H1 (cell line): ENCODE measurements at regions not wholly inside any gene's neighbourhood (a gene's known extent, or its start where the extent isn't known, plus 50 kb on each side); places are given as distances from the start of the nearest gene placed in this dataset.

Source experiments
- CHD7 ChIP-seq: fragments of 300-600 bp; sonication (generic); IDR thresholded peaks from 2 replicates; pipeline ENCODE4 v1.7.1; 2012; ENCODE audit warnings: low read length, moderate library complexity, mild to moderate bottlenecking, inconsistent platforms; ENCODE audit not compliant: insufficient replicate concordance

DNA sequence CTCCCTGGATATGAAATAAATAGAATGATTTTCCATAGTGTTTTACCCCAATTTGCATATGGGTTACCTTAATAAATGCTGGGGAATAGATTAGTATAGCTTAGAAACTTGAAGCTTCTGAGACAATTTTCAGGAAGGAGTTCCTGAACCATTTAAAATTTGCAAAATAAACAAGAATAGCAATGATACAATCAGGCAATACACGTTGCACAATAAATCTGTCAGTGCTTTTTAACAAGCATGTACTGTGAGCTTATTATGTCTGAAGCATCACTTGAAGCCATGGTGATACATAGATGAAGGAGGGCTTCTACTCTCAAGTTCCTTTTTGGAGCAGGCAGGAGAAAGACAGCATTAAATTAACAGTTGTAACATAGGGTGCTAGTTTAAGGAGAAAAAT is 84.2 kb upstream of the WDFY3 start (continued):
- TF ChIP-seq CHD7 = no peak
